HG02623 (cell line): ENCODE measurements at regions not wholly inside any gene's neighbourhood (a gene's known extent, or its start where the extent isn't known, plus 50 kb on each side); places are given as distances from the start of the nearest gene placed in this dataset.

ENCODE experiments used
- ATAC-seq: cut with Tn5 transposase; IDR thresholded peaks from one replicate; pipeline ENCODE4 v1.9.1; 2021; ENCODE audit warnings: moderate library complexity; ENCODE audit not compliant: unreplicated experiment

DNA sequence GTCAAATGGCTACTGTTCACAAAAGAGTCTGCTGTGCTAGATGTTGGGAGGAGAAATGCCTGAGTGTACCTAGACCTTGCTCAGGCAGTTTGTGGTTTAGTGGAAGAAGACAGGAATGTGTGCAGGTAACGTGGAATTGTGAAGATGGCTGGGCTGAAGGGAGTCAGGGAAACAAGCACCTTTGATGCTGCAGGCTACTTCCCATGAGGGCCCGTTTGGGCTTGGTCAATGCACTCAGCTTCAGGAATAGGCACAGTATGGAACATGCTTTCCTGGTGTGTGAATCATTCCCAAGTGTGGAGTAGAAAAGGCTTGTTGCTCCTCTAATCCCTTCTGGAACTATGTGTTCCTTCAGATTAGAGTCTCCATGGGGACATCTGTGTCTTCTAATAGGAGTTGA, 318.3 kb upstream of the MTNR1B start:
- no peak for ATAC-seq

DNA sequence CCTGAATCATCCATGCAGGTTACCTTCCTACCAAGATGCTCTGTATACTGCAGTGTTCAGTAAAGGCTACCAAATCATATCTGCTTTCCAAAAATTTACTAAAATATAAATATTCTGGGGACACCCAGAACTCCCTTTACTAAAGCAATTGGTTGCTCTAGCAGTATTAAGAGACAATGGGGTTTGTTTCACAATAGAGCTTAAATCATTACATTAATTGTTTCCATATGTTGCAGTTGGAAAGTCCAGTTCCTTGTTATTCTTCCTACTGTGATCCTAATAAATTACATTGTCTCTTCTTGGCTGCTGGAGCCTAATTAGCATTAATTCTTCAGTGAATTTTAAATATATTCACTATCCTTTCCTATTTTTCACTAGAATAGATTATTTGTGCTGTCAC, 316.0 kb upstream of the MTNR1B start:
- no peak for ATAC-seq

DNA sequence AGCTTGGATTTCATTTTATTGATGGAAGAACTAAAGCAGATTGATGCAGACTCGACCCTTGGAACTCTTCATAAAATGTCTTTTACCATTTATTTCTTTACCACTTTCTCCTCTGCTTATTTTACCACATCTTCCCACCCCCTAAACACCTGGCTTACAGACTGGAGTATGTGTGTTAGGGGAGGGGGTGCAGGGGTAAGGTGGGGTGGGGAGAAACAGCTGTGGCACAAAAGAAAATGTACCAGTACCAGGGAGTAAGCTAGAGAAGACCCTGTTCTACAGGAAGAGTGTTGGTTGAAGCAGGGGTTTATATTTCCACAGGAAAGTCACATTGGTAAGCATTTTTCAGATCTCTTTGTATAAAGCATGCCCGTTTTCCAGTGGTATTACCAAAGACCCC, 312.7 kb upstream of the MTNR1B start:
- ATAC-seq: no peak

DNA sequence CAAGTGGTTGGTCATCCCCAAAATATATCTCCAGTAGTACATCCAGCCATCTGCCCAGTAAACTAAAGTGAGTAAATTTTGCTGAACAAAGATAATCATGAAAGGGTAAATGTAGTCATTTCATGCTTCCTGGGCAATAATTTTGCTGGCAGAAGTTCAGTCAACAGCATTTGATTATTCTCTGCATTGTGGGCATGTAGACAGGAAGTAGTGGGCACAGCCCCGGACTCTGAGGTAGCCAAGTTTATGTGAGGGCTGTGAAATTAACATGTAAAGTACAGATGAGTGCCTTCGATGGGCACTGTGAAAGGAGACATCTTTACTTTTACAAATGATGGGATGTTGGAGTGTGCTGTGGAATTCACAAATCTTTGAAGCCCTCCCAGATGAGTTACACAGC, 312.2 kb upstream of the MTNR1B start:
- ATAC-seq: no peak

DNA sequence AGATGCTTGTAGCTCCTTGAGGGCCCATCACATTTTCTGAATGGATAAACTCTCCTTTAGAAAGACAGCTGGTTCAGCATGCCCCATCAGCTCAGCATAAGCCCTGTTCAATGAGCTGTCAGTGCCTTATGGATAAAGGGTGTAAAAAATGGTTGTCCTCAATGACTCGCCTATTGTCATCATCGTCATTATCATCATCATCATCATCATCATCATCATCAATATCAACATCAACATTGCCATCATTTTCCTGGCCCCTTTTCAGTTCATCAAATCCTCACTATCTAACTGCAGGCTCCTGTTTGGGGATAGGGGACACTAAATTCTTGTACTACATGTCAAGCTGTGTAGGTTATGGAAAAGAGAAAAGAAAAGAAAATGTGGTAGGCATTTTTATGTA, 310.7 kb upstream of the MTNR1B start:
- no peak for ATAC-seq

DNA sequence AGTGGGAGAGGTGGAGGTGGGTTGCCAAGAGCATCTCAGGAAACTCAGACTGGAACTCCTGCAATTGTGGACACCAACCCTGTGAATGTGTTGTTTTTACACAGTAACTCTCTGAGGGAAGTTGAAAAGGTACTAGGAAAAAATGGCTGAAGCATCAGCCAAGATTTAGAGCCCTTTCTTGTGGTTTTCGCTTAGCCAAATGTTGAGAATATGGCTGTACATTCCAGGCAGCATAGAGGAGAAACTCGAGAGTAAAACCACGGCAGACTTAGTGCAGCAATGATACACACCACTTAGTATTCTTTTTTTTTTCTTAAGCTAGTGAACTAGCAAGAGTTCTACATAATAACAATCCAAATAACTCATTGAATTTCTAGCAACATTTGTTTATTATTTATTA, 309.7 kb upstream of the MTNR1B start:
- ATAC-seq: no peak

DNA sequence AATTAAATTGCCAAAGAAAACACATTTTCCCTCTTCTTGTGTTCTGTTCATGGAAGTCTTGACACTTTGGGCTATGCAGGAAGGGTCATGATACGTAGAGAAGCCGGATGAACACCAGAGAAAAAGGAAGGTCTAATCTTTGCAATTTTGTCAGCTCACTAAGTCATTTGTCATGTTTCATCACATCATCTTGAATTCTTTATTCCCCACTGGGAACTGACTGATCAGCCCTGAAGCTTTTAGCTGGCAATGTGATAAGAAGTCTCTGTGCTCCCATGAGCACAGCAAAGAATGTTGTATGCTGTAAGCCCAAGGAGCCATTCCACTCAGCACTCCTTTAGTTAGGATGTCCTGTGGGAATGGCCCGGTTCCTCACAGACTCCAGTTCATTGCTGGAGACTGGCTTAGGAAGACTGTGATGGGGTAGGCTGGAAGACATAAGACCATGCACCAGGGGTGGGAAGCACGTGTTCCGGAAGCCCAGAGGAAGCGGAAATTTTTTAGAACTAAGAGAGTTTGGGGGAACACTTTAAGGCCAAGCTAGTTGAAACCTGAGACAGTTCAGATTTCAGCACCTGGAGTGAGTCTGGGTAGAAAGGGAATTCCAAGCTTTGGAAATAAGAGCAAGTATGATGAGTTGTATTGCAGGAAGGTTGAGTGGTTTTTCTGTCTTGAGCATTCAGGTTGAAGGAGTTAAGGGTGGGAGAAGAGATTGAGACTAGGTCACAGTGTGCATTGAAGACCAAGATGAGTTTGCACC, 306.7 kb upstream of the MTNR1B start:
- no peak for ATAC-seq

DNA sequence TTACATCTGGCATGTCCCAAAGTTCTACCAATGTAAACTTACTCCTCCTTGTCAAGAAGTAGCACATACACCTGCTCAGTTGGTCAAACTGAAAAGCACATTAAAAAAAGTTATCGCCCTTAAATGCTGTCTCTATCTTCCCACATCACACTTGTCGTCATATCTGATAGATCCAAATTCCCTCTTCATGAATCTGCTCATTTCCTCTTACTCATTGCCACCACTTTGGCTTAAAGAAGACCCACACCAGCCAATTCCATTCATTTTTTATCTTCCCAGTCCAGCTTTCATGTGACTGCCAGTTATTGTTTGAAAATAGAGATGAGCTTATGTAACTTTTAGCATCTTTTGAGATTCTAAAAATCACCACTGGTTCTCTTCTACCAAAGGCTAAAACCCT, 305.9 kb upstream of the MTNR1B start:
- ATAC-seq: no peak

DNA sequence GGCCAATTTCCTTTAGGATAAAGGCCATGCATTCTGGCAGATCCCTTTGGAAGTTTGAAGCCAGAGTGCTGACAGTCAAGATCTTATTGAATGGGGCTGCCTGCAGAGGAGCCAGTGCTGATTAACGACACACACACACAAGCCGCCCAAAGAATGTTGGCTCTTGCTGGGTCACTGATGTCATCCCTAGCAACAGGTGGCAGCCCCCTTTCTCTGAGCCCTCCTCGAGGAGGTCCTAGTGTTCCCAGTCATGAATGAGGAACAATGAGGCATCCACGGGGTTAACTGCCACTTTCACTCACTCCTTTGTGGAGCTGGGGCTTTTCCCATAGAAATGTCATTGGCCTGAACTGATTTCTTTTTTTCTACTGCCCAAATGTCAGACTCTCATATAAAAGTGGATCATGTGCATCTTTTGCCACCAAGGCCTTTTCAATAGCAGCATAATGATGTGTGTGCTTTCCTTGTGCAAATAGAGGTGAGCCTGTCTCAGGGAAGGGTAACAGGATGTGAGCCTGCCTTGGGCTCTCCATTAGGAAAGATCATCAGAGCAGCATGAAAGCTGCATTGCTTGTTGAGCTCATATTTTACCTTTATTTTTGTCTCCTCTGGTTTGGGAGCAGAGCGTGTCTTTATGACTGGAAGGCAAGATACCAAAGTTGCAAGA, 301.8 kb upstream of the MTNR1B start:
- no peak for ATAC-seq

DNA sequence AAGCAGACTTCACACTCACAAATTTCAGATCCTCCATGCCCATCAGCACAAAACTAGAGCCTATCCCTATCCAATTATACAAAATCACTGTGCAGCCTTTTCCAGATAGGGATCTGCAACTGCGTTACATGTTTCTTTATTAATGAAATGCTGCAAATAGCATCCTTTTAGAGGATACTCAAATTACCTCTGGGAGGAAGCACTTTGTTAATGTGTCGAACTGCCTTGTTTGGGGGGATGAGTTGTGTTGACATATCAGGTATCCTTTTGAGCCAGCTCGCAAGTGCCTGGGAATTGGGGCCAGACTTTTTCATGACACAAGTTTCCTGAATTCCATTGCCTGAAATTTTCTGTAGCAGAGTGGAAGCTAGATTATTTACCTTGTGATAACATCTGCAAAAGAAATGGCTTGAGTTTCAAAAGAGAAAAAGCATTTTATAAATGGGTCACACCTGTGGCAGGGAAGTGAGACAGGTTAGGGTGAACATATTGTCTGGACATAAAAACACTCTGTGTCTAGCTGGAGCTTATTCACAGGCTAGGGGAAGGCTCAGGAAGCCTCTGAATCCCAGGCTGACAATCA, 299.1 kb upstream of the MTNR1B start:
- ATAC-seq: no peak

DNA sequence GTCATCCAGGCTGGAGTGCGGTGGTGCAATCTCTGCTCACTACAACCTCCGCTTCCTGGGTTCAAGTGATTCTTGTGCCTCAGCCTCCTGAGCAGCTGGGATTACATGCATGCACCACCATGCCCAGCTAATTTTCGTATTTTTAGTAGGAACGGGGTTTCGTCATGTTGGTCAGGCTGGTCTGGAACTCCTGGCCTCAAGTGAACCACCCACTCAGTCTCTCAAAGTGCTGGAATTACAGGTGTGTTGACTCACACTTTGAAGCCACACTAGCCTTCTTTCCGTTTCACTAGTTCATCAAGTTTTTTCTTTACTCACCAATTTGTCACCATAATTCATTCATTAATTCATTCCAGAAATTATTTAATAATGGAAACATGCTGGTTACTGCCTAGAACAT, 298.4 kb upstream of the MTNR1B start:
- ATAC-seq: no peak

DNA sequence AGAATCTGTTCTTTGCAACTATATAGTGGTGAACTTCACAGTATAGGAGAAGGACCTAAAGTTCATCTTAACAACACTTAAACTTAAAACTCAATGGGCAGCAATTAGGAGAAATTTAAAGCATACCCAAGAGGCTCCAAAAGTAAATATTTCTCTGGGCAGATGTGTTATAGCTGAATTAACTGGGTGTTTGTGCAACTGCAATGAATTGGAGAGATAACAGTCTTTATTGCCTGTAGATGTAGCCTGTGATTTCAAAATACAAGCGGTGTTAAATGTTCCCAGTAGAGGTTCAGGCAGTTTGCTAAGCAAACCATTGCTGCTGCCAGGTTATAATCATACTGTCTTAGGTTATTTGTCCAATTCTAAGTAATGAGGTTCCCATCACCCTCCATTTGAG, 294.1 kb upstream of the MTNR1B start:
- ATAC-seq: no peak

DNA sequence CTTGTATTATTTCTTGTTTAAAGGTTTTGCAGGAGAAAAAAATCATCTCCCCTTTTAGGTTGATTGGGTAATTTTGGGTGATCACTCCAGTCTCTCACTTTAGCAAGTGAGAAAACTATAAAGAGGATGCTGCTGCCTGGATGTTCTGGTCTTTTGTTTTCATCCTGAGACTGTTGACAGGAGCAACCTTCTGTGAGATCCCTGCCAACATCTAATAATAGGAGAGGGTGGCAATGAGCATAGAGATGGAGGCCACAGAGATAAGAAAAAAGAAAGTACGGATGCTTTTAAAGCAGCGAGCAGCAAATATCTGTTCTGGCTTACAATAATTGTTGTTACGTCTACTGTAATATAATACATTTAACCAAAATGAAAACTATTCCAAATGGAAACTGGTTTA, 293.6 kb upstream of the MTNR1B start:
- no peak for ATAC-seq

DNA sequence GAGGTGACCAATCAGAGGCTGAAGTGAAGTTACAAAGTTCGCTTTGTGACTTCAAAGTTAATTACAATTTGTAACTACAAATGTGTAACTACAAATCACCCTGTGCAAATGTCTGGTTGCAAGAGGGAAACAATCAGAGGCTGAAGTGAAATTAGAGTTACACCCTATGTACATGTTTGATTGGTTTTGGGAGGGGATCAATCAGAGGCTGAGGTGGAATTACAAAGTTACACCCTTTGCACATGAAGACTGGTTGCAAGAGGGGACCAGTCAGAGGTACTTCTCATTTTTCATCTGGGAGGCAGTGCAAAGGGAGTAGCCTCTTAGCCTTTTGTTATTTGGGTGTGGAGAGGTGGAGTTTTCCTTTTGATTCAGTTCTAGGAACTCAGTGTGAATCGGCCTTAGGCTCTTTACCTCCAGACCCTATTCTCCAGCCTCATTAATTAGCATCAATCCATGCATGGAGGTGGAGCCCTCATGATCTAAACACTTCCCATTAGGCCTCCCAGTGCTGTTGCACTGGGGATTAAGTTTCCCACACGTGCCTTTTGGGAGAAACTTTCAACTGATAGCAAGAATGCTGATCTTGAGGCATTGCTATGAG, 291.3 kb upstream of the MTNR1B start:
- no peak for ATAC-seq

DNA sequence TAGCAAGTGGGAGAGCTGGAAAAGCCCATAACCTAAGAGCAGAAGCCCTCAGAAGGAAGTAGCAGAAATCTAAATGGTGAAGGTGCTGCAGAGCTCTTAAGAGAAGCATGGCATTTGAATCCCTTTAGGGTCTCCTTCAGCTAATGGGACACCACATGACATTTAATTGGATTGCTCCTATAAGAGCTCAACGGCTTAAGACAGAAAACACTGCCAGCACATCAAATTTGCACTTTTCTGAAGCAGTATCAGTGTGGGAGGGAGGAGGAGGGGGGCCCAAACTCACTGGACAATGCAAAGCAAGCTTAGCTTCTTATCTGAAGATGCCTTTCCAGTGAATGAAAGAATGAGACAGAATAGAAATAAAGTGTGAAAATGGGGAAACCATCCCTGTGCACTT, 287.9 kb upstream of the MTNR1B start:
- no peak for ATAC-seq

DNA sequence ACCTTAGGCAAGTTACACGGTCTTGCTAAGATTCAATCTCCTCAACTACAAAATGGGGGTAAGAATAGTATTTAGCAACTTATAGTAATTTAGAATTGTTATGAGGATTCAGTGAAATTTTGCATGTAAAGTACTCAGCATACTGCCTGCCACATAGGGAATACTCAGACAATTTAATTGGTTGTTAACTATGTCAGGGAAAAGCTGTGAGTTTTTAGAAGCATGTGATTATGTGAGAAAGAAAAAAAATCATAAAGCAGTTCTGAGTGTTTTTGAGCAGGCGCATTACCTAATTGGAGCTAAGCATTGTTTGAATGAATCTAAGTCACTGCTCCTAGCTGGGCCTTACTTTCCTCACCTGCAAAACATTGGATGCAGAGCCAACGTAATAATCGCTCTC, 287.3 kb upstream of the MTNR1B start:
- no peak for ATAC-seq

DNA sequence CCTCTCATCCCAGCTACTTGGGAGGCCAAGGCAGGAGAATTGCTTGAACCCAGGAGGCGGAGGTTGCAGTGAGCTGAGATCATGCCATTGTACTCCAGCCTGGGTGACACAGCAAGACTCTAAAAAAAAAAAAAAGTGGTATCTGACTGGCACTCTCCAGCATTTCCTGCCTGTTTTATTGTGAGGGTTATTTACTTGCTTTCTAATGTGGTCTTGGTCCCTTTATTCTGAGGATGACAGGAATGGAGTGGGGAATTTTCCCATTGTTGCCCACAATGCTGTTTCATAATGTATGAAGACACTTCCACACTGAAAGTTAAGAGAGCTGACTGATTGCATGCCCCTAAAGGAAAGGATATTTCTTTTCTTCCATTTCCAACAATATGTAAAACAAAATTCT, 286.5 kb upstream of the MTNR1B start:
- ATAC-seq: no peak

DNA sequence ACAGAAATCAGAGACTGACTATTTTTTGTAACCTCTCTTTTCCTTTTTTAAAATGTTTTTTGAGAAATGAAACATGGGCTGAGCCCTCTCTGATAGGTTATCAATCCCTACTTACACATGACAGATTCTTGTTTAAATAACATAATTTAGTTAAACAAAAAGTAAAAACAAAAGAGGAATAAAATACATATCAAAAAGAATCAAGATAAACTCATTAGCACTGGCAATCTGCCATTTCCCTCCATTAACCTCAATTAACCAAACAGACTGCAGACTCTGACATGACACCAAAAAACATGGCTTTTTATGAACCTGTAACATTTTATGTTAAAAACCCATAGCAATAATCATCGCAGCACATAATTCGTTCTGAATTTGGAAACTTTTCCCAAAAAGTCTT, 284.4 kb upstream of the MTNR1B start:
- ATAC-seq: no peak

DNA sequence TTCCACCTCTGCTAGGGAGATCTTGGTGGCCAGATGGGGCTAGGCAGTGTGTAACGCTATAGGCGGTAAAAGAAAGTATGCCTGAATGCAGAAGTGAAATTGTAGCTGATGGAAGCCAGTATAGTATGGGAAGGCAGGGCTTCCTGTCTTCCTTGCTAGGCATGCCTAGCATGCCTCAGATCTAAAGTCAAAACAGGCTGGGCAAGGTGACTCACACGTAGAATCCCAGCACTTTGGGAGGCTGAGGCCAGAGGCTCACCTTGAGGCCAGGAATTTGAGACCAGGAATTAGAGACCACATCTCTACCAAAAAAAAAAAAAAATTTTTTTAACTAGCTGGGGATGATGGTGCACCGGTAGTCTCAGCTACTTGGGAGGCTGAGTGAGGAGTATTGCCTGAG, 281.7 kb upstream of the MTNR1B start:
- no peak for ATAC-seq

DNA sequence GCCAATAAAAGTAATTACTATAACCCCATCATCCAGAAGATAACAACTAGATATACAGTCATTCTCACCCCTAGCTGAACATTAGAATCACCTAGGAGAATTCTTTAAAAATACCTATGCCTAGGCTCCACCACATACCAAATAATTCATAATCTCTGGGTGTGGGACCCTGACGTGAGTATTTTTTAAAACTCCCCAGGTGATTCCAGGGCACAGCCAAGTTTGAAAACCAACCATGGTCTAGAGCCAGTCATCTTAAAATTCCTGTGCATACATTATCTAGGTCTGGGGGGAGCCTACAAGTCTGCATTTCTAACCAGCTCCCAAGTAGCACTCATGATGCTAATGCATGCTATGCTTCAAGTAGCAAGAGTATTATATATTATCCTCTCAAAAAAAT, 281.0 kb upstream of the MTNR1B start:
- no peak for ATAC-seq

DNA sequence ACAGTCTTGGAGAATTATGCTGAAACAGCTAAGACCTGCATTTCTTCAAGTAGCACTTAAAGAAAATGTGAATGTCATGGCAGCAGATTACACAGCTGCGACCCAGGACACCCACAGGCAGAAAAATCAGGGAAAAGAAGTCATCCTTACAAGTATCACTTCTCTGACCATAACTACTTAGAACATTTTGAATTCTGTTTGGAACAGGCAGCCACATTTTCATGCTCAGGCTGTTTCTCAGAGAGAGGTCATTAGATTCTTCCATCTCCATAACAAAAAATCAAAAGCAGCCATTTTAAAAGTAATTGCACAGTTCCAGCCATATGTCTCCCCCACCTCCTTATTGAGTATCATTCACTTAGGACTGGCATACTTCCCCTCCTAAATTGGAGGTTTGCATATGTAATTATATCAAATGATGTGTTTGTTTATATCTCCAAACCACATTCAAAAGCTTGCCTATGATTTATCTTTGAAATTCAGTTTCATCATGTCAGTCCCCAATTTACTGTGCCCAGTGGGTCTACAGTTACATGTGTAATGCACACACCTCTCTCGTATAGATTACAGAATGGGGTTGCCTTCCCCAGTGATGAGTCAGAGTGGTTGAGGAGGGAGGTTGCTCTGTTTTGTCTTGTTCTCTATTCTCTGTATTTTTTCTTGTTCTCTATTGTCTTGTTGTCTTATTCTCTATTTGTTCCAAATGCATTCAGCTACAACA, 276.5 kb upstream of the MTNR1B start:
- no peak for ATAC-seq
